ENCODE measurements at regions not wholly inside any gene's neighbourhood (a gene's known extent, or its start where the extent isn't known, plus 50 kb on each side); places are given as distances from the start of the nearest gene placed in this dataset.
"Not testable (repeated sequence)": the region's sequence is repeated elsewhere in the genome, so short reads cannot be mapped to it uniquely, and the experiment has no call there.

- TF ChIP-seq POLR2AphosphoS5, POLR2A, EP300 (IDR thresholded peaks at IDR 0.05): not testable (repeated sequence)
- TF ChIP-seq, protein P1, sequence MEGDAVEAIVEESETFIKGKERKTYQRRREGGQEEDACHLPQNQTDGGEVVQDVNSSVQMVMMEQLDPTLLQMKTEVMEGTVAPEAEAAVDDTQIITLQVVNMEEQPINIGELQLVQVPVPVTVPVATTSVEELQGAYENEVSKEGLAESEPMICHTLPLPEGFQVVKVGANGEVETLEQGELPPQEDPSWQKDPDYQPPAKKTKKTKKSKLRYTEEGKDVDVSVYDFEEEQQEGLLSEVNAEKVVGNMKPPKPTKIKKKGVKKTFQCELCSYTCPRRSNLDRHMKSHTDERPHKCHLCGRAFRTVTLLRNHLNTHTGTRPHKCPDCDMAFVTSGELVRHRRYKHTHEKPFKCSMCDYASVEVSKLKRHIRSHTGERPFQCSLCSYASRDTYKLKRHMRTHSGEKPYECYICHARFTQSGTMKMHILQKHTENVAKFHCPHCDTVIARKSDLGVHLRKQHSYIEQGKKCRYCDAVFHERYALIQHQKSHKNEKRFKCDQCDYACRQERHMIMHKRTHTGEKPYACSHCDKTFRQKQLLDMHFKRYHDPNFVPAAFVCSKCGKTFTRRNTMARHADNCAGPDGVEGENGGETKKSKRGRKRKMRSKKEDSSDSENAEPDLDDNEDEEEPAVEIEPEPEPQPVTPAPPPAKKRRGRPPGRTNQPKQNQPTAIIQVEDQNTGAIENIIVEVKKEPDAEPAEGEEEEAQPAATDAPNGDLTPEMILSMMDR (IDR thresholded peaks at IDR 0.05) = not testable (repeated sequence)
Measured at GRCh38 chr5:75769338-75769737, 52.1 kb upstream of the POC5 start.
